GM06990 (cell line): ENCODE measurements at regions not wholly inside any gene's neighbourhood (a gene's known extent, or its start where the extent isn't known, plus 50 kb on each side); places are given as distances from the start of the nearest gene placed in this dataset.
"Not testable (repeated sequence)": the region's sequence is repeated elsewhere in the genome, so short reads cannot be mapped to it uniquely, and the experiment has no call there.

Experiments
- DNase-seq: peaks from one replicate; pipeline ENCODE4 v3.0.0-alpha.2; 2011; ENCODE audit not compliant: insufficient read length; ENCODE audit errors: extremely low read depth
- H3K27me3 ChIP-seq: replicated peaks from 2 replicates; pipeline ENCODE4 v1.6.0; 2011; ENCODE audit warnings: low read length; ENCODE audit not compliant: control insufficient read depth, insufficient read depth
- H3K36me3 ChIP-seq: 2 replicates; pipeline ENCODE4 v1.5.1; 2011; ENCODE audit warnings: low read length; ENCODE audit not compliant: control insufficient read depth, insufficient read depth
- H3K4me3 ChIP-seq: replicated peaks from 2 replicates; pipeline ENCODE4 v1.5.1; 2011; ENCODE audit warnings: low read depth, mild to moderate bottlenecking, control low read depth, low read length
- CTCF ChIP-seq: IDR thresholded peaks from 2 replicates; pipeline ENCODE4 v1.5.1; 2011; ENCODE audit warnings: low read length, control low read depth, mild to moderate bottlenecking, inconsistent platforms; ENCODE audit not compliant: insufficient read depth, poor library complexity, severe bottlenecking

GRCh38 chr12:11992515-11992914, 78.2 kb upstream of the BCL2L14 start:
- TF ChIP-seq CTCF, result no peak
- no peaks in the 10 kb centered on the region for H3K36me3 ChIP-seq
- no peak overlapping the region for H3K4me3 ChIP-seq
- H3K27me3 ChIP-seq, result no peaks in the 10 kb centered on the region
- DNase-seq, result no peak

- not testable (repeated sequence) for H3K36me3 ChIP-seq, H3K27me3 ChIP-seq, H3K4me3 ChIP-seq, DNase-seq
Observed at GRCh38 chr12:11998307-11998943, 72.3 kb upstream of the BCL2L14 start.

- DNase-seq, result no peak
- Histone ChIP-seq H3K4me3 (no peak overlapping the region), H3K27me3 (no peaks in the 10 kb centered on the region), H3K36me3 (no peaks in the 10 kb centered on the region)
- TF ChIP-seq CTCF, result no peak
Observed at GRCh38 chr12:11998944-11999315, 71.8 kb upstream of the BCL2L14 start.

- H3K4me3 ChIP-seq, result no peak overlapping the region
- no peak for TF ChIP-seq CTCF
- H3K27me3 ChIP-seq, result no peaks in the 10 kb centered on the region
- no peaks in the 10 kb centered on the region for H3K36me3 ChIP-seq
- no peak for DNase-seq
Observed at GRCh38 chr12:12003609-12004008, 67.1 kb upstream of the BCL2L14 start.

- H3K36me3 ChIP-seq, result no peaks in the 10 kb centered on the region
- H3K27me3 ChIP-seq, result no peaks in the 10 kb centered on the region
- no peak for DNase-seq
- TF ChIP-seq CTCF, result no peak
- H3K4me3 ChIP-seq, result no peak overlapping the region
Observed at GRCh38 chr12:12004524-12004923, 66.2 kb upstream of the BCL2L14 start.

GRCh38 chr12:12007001-12007712, 63.6 kb upstream of the BCL2L14 start:
- no peak overlapping the region for H3K4me3 ChIP-seq
- H3K36me3 ChIP-seq, result no peaks in the 10 kb centered on the region
- peak; percentile 70 for DNase-seq
- TF ChIP-seq CTCF, result no peak
- no peaks in the 10 kb centered on the region for H3K27me3 ChIP-seq
